Ovary (tissue), 3 donors: ENCODE measurements at regions not wholly inside any gene's neighbourhood (a gene's known extent, or its start where the extent isn't known, plus 50 kb on each side); places are given as distances from the start of the nearest gene placed in this dataset.

Source experiments
- POLR2A ChIP-seq: fragments of 450-650 bp; IDR thresholded peaks from one replicate; pipeline ENCODE4 v1.6.1; 2017; ENCODE audit warnings: antibody characterized with exemption, mild to moderate bottlenecking, moderate library complexity
- TF ChIP-seq, protein P1 (sequence below), 3 donors: fragments of 450-650 bp in 2 of 3; fragments of 200-600 bp in 1 of 3; IDR thresholded peaks; one replicate each; pipeline versions ENCODE4 v1.5.1 to v1.8.0; 2016 to 2022; ENCODE audit warnings: antibody characterized with exemption in 3 of 3, mild to moderate bottlenecking in 1 of 3
- donor health status: DM: no; HTN: no; CAD: no.

DNA sequence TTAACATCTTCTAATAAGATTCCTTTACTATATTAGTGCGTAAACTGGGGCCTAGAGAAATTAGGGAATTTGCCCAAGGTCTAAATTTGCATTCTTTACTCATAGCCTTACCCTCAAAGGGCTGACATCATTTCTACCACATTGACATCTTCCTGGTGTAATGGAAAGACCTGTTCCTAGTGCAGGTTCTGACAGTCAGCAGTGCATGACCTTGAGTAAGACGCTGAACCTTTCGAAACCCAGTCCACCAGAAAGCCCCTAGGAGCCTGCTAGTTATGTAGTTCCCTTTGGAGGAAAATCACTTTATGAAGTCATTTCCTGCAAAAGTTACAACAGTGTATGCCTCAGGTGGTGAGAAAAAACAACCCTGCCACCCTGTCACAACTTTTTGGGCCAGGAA lies 388.3 kb downstream of the TNS1 start:
- TF ChIP-seq, protein P1, sequence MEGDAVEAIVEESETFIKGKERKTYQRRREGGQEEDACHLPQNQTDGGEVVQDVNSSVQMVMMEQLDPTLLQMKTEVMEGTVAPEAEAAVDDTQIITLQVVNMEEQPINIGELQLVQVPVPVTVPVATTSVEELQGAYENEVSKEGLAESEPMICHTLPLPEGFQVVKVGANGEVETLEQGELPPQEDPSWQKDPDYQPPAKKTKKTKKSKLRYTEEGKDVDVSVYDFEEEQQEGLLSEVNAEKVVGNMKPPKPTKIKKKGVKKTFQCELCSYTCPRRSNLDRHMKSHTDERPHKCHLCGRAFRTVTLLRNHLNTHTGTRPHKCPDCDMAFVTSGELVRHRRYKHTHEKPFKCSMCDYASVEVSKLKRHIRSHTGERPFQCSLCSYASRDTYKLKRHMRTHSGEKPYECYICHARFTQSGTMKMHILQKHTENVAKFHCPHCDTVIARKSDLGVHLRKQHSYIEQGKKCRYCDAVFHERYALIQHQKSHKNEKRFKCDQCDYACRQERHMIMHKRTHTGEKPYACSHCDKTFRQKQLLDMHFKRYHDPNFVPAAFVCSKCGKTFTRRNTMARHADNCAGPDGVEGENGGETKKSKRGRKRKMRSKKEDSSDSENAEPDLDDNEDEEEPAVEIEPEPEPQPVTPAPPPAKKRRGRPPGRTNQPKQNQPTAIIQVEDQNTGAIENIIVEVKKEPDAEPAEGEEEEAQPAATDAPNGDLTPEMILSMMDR (IDR thresholded peaks at IDR 0.05): no peak
- TF ChIP-seq POLR2A: no peak
